Stimulated activated naive CD8-positive, alpha-beta T cell treated with anti-CD3 and anti-CD28 coated beads, Interleukin-15, Interleukin-2, amounts not matched to agents 100 ng/mL and 50 ng/mL, for 24 hours (primary cell): ENCODE measurements at regions not wholly inside any gene's neighbourhood (a gene's known extent, or its start where the extent isn't known, plus 50 kb on each side); places are given as distances from the start of the nearest gene placed in this dataset.
"Not testable (repeated sequence)": the region's sequence is repeated elsewhere in the genome, so short reads cannot be mapped to it uniquely, and the experiment has no call there.

ENCODE experiments used
- H3K27ac Mint-ChIP-seq: one replicate; pipeline ENCODE4 v1.8.0; 2021; ENCODE audit warnings: mild to moderate bottlenecking, mixed read lengths
- H3K27me3 Mint-ChIP-seq: one replicate; pipeline ENCODE4 v1.8.0; 2021; ENCODE audit warnings: mixed read lengths
- H3K36me3 Mint-ChIP-seq: one replicate; pipeline ENCODE4 v1.8.0; 2021; ENCODE audit warnings: low read depth, mixed read lengths
- H3K4me1 Mint-ChIP-seq: one replicate; pipeline ENCODE4 v1.8.0; 2021; ENCODE audit warnings: low read depth, mixed read lengths
- H3K4me3 Mint-ChIP-seq: one replicate; pipeline ENCODE4 v1.8.0; 2021; ENCODE audit warnings: mild to moderate bottlenecking, mixed read lengths
- H3K9me3 Mint-ChIP-seq: one replicate; pipeline ENCODE4 v1.8.0; 2021; ENCODE audit warnings: mixed read lengths

- Mint-ChIP-seq H3K27me3 (peaks cover 47% of the 10 kb centered on the region), H3K4me3 (no peak overlapping the region), H3K9me3 (peaks cover 9% of the 10 kb centered on the region), H3K4me1 (no peaks in the 10 kb centered on the region), H3K27ac (no peak overlapping the region), H3K36me3 (no peaks in the 10 kb centered on the region)
Measured at GRCh38 chr1:30586671-30587070, 136.7 kb downstream of the MATN1 start.

- H3K27me3 Mint-ChIP-seq: peaks cover 18% of the 10 kb centered on the region
- H3K27ac Mint-ChIP-seq: no peak overlapping the region
- no peak overlapping the region for H3K4me3 Mint-ChIP-seq
- H3K36me3 Mint-ChIP-seq: no peaks in the 10 kb centered on the region
- no peaks in the 10 kb centered on the region for H3K4me1 Mint-ChIP-seq
- peaks cover 9% of the 10 kb centered on the region for H3K9me3 Mint-ChIP-seq
Measured at GRCh38 chr1:30579580-30579979, 143.8 kb downstream of the MATN1 start.

GRCh38 chr1:30575066-30575465 lies 148.3 kb downstream of the MATN1 start:
- Mint-ChIP-seq H3K36me3 (no peaks in the 10 kb centered on the region), H3K4me3 (no peak overlapping the region), H3K9me3 (no peaks in the 10 kb centered on the region), H3K27ac (no peak overlapping the region), H3K4me1 (no peaks in the 10 kb centered on the region), H3K27me3 (peaks cover 8% of the 10 kb centered on the region)

GRCh38 chr1:30572192-30572591 lies 151.2 kb downstream of the MATN1 start:
- peaks cover 11% of the 10 kb centered on the region for H3K27me3 Mint-ChIP-seq
- H3K36me3 Mint-ChIP-seq: no peaks in the 10 kb centered on the region
- H3K4me1 Mint-ChIP-seq: no peaks in the 10 kb centered on the region
- no peaks in the 10 kb centered on the region for H3K9me3 Mint-ChIP-seq
- H3K4me3 Mint-ChIP-seq: no peak overlapping the region
- no peak overlapping the region for H3K27ac Mint-ChIP-seq

- peaks cover 14% of the 10 kb centered on the region for H3K27me3 Mint-ChIP-seq
Measured at GRCh38 chr1:30571380-30571779, 152.0 kb downstream of the MATN1 start.

GRCh38 chr1:30569384-30569783 lies 154.0 kb downstream of the MATN1 start:
- peaks cover 11% of the 10 kb centered on the region for H3K27me3 Mint-ChIP-seq
- no peak overlapping the region for H3K27ac Mint-ChIP-seq
- H3K4me3 Mint-ChIP-seq: no peak overlapping the region

More at GRCh38 chr1:30571380-30571779, 152.0 kb downstream of the MATN1 start:
- no peak overlapping the region for H3K4me3 Mint-ChIP-seq
- no peak overlapping the region for H3K27ac Mint-ChIP-seq
- H3K9me3 Mint-ChIP-seq: no peaks in the 10 kb centered on the region
- no peaks in the 10 kb centered on the region for H3K4me1 Mint-ChIP-seq
- no peaks in the 10 kb centered on the region for H3K36me3 Mint-ChIP-seq

GRCh38 chr1:30562559-30562958 lies 160.8 kb downstream of the MATN1 start:
- peaks cover 36% of the 10 kb centered on the region for H3K9me3 Mint-ChIP-seq
- H3K27me3 Mint-ChIP-seq: peaks cover 26% of the 10 kb centered on the region
- H3K4me3 Mint-ChIP-seq: no peak overlapping the region
- no peaks in the 10 kb centered on the region for H3K36me3 Mint-ChIP-seq
- no peak overlapping the region for H3K27ac Mint-ChIP-seq
- no peaks in the 10 kb centered on the region for H3K4me1 Mint-ChIP-seq

More at GRCh38 chr1:30569384-30569783, 154.0 kb downstream of the MATN1 start:
- no peaks in the 10 kb centered on the region for H3K4me1 Mint-ChIP-seq
- H3K36me3 Mint-ChIP-seq: no peaks in the 10 kb centered on the region
- H3K9me3 Mint-ChIP-seq: peaks cover 5% of the 10 kb centered on the region

GRCh38 chr1:30551603-30552002 lies 171.8 kb downstream of the MATN1 start:
- Mint-ChIP-seq H3K9me3 (no peaks in the 10 kb centered on the region), H3K4me3 (no peak overlapping the region), H3K36me3 (no peaks in the 10 kb centered on the region), H3K27me3 (peaks cover 26% of the 10 kb centered on the region), H3K27ac (no peak overlapping the region), H3K4me1 (no peaks in the 10 kb centered on the region)

GRCh38 chr1:30550365-30551220 lies 172.8 kb downstream of the MATN1 start:
- Mint-ChIP-seq H3K4me1 (no peaks in the 10 kb centered on the region), H3K4me3 (no peak overlapping the region)

GRCh38 chr1:30549872-30550271 lies 173.5 kb downstream of the MATN1 start:
- not testable (repeated sequence) for H3K4me3 Mint-ChIP-seq, H3K4me1 Mint-ChIP-seq, H3K9me3 Mint-ChIP-seq, H3K36me3 Mint-ChIP-seq, H3K27ac Mint-ChIP-seq
- H3K27me3 Mint-ChIP-seq: peaks cover 16% of the 10 kb centered on the region

More at GRCh38 chr1:30550365-30551220, 172.8 kb downstream of the MATN1 start:
- Mint-ChIP-seq H3K27me3 (peaks cover 23% of the 10 kb centered on the region), H3K36me3 (no peaks in the 10 kb centered on the region), H3K27ac (no peak overlapping the region), H3K9me3 (no peaks in the 10 kb centered on the region)

- Mint-ChIP-seq H3K27ac (no peak overlapping the region), H3K4me1 (no peaks in the 10 kb centered on the region), H3K36me3 (no peaks in the 10 kb centered on the region), H3K4me3 (no peak overlapping the region), H3K9me3 (no peaks in the 10 kb centered on the region), H3K27me3 (peaks cover 8% of the 10 kb centered on the region)
Measured at GRCh38 chr1:30548294-30548693, 175.1 kb downstream of the MATN1 start.

GRCh38 chr1:30547326-30547725 lies 176.1 kb downstream of the MATN1 start:
- H3K4me1 Mint-ChIP-seq, H3K9me3 Mint-ChIP-seq, H3K36me3 Mint-ChIP-seq, H3K27me3 Mint-ChIP-seq, H3K4me3 Mint-ChIP-seq, H3K27ac Mint-ChIP-seq: not testable (repeated sequence)

- Mint-ChIP-seq H3K36me3 (no peaks in the 10 kb centered on the region), H3K9me3 (no peaks in the 10 kb centered on the region), H3K4me3 (no peak overlapping the region), H3K27ac (no peak overlapping the region), H3K4me1 (no peaks in the 10 kb centered on the region), H3K27me3 (peaks cover 3% of the 10 kb centered on the region)
Measured at GRCh38 chr1:30545365-30545764, 178.0 kb downstream of the MATN1 start.

GRCh38 chr1:30541721-30542485 lies 181.5 kb downstream of the MATN1 start:
- peaks cover 3% of the 10 kb centered on the region for H3K27me3 Mint-ChIP-seq
- H3K4me3 Mint-ChIP-seq: no peak overlapping the region
- no peak overlapping the region for H3K27ac Mint-ChIP-seq
- no peaks in the 10 kb centered on the region for H3K36me3 Mint-ChIP-seq
- no peaks in the 10 kb centered on the region for H3K9me3 Mint-ChIP-seq
- no peaks in the 10 kb centered on the region for H3K4me1 Mint-ChIP-seq

GRCh38 chr1:30540611-30541192 lies 182.7 kb downstream of the MATN1 start:
- H3K36me3 Mint-ChIP-seq: no peaks in the 10 kb centered on the region
- no peak overlapping the region for H3K4me3 Mint-ChIP-seq
- H3K4me1 Mint-ChIP-seq: no peaks in the 10 kb centered on the region
- H3K27ac Mint-ChIP-seq: no peak overlapping the region
- H3K9me3 Mint-ChIP-seq: no peaks in the 10 kb centered on the region
- H3K27me3 Mint-ChIP-seq: no peaks in the 10 kb centered on the region
